Parathyroid adenoma (tissue), 2 donors: ENCODE measurements at regions not wholly inside any gene's neighbourhood (a gene's known extent, or its start where the extent isn't known, plus 50 kb on each side); places are given as distances from the start of the nearest gene placed in this dataset.

Experiments used
- H2AFZ ChIP-seq: fragments of 300-600 bp; sonication (generic); one replicate; pipeline ENCODE4 v1.7.0; 2017; ENCODE audit warnings: antibody characterized with exemption, mild to moderate bottlenecking
- H3K27ac ChIP-seq: fragments of 300-600 bp; sonication (generic); one replicate; pipeline ENCODE4 v1.7.0; 2017
- H3K27me3 ChIP-seq: fragments of 300-600 bp; sonication (generic); one replicate; pipeline ENCODE4 v1.7.0; 2017; ENCODE audit warnings: low read length; ENCODE audit not compliant: control insufficient read depth, insufficient read depth
- H3K36me3 ChIP-seq: fragments of 300-600 bp; sonication (generic); one replicate; pipeline ENCODE4 v1.7.0; 2017; ENCODE audit warnings: low read length; ENCODE audit not compliant: control insufficient read depth, insufficient read depth
- H3K4me1 ChIP-seq: fragments of 300-600 bp; sonication (generic); one replicate; pipeline ENCODE4 v1.7.0; 2017; ENCODE audit warnings: control low read depth
- H3K4me2 ChIP-seq: fragments of 300-600 bp; sonication (generic); one replicate; pipeline ENCODE4 v1.7.0; 2017; ENCODE audit warnings: low read length
- H3K4me3 ChIP-seq: fragments of 300-600 bp; sonication (generic); one replicate; pipeline ENCODE4 v1.7.0; 2017; ENCODE audit warnings: low read depth, low read length
- H3K79me2 ChIP-seq: fragments of 300-600 bp; sonication (generic); one replicate; pipeline ENCODE4 v1.7.0; 2017; ENCODE audit warnings: control low read depth
- H3K9ac ChIP-seq: fragments of 300-600 bp; sonication (generic); one replicate; pipeline ENCODE4 v1.7.0; 2017; ENCODE audit warnings: mild to moderate bottlenecking
- H3K9me3 ChIP-seq: fragments of 300-600 bp; sonication (generic); one replicate; pipeline ENCODE4 v1.7.0; 2017; ENCODE audit warnings: low read length; ENCODE audit not compliant: control insufficient read depth
- TF ChIP-seq, protein P1 (sequence below): fragments of 300-600 bp; sonication (generic); IDR thresholded peaks from one replicate; pipeline ENCODE4 v1.7.0; 2017; ENCODE audit warnings: antibody characterized with exemption, mild to moderate bottlenecking
- donor health status: primary hyperparathyroidism.

DNA sequence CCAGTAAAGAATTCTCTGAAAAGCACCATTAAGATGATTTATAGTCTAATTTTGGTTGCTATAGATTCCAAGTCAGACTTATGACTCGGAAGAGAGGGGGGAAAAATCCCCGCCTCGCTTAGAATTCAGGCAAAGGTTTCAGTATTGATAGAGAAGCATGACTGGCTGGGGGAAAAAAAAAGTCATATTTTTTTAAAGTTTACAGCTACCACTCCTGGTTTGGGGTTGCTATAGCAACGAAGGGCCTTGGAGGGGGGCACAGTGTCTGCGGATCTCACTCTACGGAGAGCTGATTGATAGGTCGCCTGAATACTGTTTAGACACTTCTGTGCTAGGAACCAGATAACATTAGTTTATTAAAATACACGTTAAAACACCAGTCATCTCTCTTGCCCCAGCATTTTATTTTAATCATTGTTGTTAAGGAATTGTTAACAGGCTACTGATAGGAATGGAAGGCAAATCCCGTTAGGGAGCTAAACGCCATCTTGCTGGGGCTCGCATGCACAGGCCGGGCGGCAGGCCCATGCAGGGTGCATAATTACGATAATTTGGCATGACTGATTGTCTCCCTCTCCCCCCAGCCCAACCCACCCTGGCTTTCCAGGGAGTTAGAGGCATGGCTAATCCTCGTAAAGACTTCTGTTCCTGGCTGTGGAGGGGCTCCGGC, 380.0 kb upstream of the XYLT1 start:
- H3K4me1 ChIP-seq: no peaks in the 10 kb centered on the region
- H3K4me2 ChIP-seq: no peak overlapping the region
- TF ChIP-seq, protein P1, sequence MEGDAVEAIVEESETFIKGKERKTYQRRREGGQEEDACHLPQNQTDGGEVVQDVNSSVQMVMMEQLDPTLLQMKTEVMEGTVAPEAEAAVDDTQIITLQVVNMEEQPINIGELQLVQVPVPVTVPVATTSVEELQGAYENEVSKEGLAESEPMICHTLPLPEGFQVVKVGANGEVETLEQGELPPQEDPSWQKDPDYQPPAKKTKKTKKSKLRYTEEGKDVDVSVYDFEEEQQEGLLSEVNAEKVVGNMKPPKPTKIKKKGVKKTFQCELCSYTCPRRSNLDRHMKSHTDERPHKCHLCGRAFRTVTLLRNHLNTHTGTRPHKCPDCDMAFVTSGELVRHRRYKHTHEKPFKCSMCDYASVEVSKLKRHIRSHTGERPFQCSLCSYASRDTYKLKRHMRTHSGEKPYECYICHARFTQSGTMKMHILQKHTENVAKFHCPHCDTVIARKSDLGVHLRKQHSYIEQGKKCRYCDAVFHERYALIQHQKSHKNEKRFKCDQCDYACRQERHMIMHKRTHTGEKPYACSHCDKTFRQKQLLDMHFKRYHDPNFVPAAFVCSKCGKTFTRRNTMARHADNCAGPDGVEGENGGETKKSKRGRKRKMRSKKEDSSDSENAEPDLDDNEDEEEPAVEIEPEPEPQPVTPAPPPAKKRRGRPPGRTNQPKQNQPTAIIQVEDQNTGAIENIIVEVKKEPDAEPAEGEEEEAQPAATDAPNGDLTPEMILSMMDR: no peak
- no peaks in the 10 kb centered on the region for H3K27me3 ChIP-seq
- no peak overlapping the region for H3K4me3 ChIP-seq
- no peak overlapping the region for H2AFZ ChIP-seq
- no peaks in the 10 kb centered on the region for H3K36me3 ChIP-seq
- no peak overlapping the region for H3K9ac ChIP-seq
- no peaks in the 10 kb centered on the region for H3K79me2 ChIP-seq
- no peak overlapping the region for H3K27ac ChIP-seq
- H3K9me3 ChIP-seq: no peaks in the 10 kb centered on the region

DNA sequence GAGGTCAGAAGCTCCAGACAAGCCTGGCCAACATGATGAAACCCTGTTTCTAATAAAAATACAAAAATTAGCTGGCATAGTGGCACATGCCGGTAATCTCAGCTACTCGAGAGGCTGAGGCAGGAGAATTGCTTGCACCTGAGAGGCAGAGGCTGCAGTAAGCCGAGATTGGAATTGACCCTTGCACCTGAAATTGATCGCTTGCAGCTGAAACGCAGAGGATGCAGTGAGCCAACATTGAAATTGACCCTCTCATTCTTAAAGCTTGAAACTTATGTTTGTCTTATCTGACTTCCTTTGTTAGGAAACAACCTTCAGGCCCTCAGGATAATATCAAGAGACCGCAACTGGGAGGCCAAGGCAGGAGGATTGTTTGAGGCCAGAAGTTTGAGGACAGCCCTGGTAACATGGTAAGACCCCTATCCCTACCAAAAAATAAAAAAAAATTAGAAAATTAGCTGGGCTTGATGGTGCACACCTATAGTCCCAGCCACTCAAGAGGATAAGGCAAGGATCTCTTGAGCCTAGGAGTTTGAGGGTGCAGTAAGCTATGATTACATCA, 376.6 kb upstream of the XYLT1 start:
- Histone ChIP-seq H3K9ac (no peak overlapping the region), H3K4me3 (no peak overlapping the region), H3K4me1 (no peaks in the 10 kb centered on the region), H3K27me3 (no peaks in the 10 kb centered on the region), H3K36me3 (no peaks in the 10 kb centered on the region), H2AFZ (no peak overlapping the region), H3K27ac (no peak overlapping the region), H3K9me3 (no peaks in the 10 kb centered on the region), H3K79me2 (no peaks in the 10 kb centered on the region), H3K4me2 (no peak overlapping the region)
- TF ChIP-seq, protein P1: no peak

DNA sequence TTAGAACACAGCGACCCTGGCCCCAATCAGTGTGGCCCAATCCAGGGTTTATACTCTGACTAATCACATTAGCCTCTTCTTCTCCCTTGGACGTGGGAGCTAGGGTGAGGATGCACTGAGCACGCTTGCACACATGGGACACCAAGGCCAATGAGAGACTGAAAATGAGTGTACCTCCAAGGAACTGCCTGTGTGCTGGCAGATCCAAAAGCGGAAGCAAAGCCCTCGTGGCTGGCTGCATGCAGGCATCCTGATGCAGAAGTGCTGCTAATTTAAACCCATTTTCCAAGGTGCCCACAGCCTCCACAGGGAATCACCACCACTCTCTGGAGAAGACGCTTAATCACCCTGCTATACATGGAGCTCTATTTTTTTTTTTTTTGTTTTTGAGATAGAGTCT, 375.3 kb upstream of the XYLT1 start:
- no peak overlapping the region for H3K9ac ChIP-seq
- H3K79me2 ChIP-seq: no peaks in the 10 kb centered on the region
- no peak overlapping the region for H3K27ac ChIP-seq
- no peak overlapping the region for H2AFZ ChIP-seq
- TF ChIP-seq, protein P1: no peak
- H3K27me3 ChIP-seq: no peaks in the 10 kb centered on the region
- H3K4me3 ChIP-seq: no peak overlapping the region
- H3K4me1 ChIP-seq: no peaks in the 10 kb centered on the region
- no peaks in the 10 kb centered on the region for H3K36me3 ChIP-seq
- H3K9me3 ChIP-seq: no peaks in the 10 kb centered on the region
- H3K4me2 ChIP-seq: no peak overlapping the region

DNA sequence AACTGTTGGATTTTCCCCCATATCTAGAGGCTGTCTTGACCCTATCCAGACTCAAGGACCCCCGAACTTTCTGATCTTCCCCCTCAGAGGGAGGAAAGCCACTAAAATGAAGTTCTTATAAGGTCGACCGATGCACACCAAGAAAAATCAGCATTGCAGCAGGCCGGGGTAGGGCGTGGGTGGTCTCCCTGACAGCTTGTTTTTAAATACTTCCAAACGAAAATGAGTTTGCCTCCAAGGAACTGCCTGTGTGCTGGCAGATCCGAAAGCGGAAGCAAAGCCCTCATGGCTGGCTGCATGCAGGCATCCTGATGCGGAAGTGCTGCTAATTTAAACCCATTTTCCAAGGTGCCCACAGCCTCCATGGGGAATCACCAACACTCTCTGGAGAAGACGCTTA, 374.3 kb upstream of the XYLT1 start:
- no peaks in the 10 kb centered on the region for H3K27me3 ChIP-seq
- no peak overlapping the region for H3K4me2 ChIP-seq
- no peaks in the 10 kb centered on the region for H3K79me2 ChIP-seq
- TF ChIP-seq, protein P1: no peak
- no peak overlapping the region for H3K4me3 ChIP-seq
- no peaks in the 10 kb centered on the region for H3K4me1 ChIP-seq
- H3K9me3 ChIP-seq: no peaks in the 10 kb centered on the region
- no peak overlapping the region for H2AFZ ChIP-seq
- H3K9ac ChIP-seq: no peak overlapping the region
- H3K27ac ChIP-seq: no peak overlapping the region
- no peaks in the 10 kb centered on the region for H3K36me3 ChIP-seq

DNA sequence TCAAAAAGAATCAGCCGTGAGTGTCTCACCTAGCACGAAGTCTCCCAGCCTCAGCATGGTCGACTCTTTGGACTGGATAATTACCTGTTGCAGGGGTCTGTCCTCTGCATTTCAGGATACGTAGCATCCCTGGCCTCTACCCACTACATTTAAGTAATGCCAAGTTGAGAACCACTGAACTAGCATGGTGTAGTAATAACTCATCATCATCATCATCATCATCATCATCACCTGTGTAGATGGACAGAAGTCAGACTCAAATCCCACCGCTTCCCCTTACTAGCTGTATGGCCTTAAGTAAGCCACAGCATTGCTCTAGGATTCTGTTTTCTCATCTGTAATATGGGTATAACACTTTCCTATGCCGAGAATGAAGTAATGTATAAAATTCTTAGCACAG, 373.1 kb upstream of the XYLT1 start:
- H3K4me2 ChIP-seq: no peak overlapping the region
- no peak overlapping the region for H3K9ac ChIP-seq

More for the DNA sequence above, 373.1 kb upstream of the XYLT1 start:
- H3K4me1 ChIP-seq: no peaks in the 10 kb centered on the region
- TF ChIP-seq, protein P1: no peak
- H3K4me3 ChIP-seq: no peak overlapping the region
- no peaks in the 10 kb centered on the region for H3K27me3 ChIP-seq
- H3K79me2 ChIP-seq: no peaks in the 10 kb centered on the region
- H3K36me3 ChIP-seq: no peaks in the 10 kb centered on the region
- H3K27ac ChIP-seq: no peak overlapping the region
- no peak overlapping the region for H2AFZ ChIP-seq
- no peaks in the 10 kb centered on the region for H3K9me3 ChIP-seq
